Stimulated activated naive CD8-positive, alpha-beta T cell treated with anti-CD3 and anti-CD28 coated beads, Interleukin-15, Interleukin-2, amounts not matched to agents 100 U/mL and 50 U/mL, for 24 hours (primary cell): ENCODE measurements at regions not wholly inside any gene's neighbourhood (a gene's known extent, or its start where the extent isn't known, plus 50 kb on each side); places are given as distances from the start of the nearest gene placed in this dataset.

Source experiments
- ATAC-seq: fragments of 150-1000 bp; cut with Tn5 transposase; one replicate; pipeline ENCODE4 v1.10.0; 2021
- DNase-seq: peaks from one replicate; pipeline ENCODE4 v3.0.0; 2021

DNA sequence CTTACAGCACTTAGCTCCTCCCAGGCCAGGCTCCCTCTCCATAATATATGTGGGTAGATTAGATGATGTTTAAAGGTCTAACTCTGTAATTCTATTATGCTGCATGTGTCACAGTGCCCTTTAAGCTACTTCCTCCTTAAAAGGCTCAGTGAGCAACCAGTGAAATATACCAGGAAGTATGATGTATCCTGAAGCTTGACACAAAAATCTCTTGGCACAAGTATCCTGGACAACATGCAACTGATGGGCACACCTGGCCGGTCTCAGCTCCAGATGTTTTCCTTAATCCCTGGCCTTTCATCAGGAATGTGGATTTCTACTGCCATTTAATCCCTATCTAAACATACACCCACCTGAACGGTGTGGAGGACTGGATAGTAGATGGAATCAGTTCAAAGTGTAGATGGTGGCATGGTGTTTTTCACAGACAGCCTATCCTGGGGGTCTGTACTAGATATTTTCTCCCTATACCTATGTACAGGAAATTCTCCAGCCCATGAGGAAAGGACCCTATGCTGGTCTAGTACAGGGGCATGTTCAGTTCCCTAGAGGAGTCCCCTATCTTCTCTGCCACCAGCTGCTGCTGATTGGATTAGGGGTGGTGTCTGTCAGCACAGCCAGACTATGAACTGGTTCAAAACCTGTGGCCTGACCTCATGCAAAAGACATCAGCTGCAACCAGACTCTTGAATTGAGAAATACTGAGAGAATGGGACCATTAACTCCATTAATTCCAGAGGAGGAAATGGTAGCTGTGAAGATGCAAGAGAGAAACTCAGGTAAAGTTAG is 59.4 kb upstream of the CITED2 start:
- ATAC-seq (no peak), DNase-seq (no peak)

DNA sequence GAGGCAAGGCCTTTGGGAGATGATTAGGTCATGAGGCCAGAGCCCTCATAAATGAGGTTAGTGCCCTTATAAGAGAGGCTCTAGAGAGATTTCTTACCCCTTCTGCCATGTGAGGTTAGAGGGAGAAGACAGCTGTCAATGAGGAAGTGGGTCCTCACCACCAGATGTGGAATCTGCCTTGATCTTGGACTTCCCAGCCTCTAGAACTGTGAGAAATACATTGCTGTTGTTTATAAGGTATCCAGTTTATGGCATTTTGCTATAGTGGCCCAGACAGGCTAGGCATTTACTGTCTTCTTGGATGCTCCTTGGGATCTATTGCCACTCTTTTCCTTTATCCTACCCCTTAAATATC is 57.1 kb upstream of the CITED2 start:
- ATAC-seq (no peak), DNase-seq (no peak)

DNA sequence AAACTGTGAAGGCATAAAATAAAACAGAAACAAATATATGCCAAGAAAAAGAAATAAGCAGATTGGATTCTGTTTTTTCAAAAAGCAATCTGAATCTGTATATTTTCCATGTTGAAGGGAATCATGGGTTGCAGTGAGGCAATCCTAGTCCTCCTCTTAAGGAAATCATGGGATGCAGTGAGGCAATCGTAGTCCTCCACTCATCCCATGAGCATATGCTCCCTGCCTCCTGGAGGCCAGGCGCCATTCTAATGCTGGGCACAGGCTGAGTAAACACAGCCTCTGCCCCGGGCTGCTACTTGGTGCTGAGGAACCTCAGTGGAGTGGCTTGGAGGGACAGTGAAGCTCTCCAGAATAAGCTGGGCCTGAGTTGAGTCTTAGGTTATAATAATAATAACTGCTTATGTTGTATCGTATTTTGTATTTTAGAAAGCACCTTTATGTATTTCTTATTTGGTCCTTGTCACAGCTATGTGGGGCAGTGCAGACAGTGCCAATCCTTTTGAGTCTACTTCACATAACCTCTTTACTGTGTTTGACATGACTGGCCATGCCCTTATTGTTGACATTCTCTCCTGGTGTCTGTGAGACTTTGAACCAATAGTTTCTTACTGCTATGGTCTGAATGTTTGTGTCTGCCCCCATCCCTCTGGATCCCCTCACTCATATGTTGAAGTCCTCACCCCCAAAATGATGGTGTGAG is 56.6 kb upstream of the CITED2 start:
- DNase-seq: no peak
- no peak for ATAC-seq

DNA sequence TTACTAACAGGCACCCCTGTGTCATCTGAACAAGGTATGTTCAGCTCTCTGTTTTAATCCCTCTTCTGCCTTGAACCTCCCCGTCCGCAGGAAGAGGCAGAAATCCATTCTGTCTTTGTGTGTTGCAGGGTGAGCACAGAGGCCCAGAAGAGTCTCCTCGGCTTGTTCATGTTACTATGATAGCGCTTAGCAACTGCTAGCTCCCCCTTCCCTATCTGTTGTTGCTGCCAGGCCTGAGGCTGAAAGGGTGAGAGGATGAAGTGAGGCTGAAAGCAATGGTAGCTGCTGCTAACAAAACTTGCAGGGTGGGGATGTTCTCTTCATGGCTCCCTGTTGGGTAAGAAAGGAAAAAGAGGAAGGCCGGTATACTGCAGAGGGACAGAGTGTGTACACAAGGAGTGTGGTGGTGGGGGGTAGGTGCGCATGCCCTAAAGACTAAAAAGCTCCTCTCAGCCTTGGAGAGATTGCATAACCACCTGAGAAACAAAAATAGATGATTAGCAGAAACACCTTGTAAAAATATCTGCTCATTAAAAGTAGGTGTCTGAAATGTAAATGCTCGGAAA is 55.2 kb upstream of the CITED2 start:
- DNase-seq: no peak

DNA sequence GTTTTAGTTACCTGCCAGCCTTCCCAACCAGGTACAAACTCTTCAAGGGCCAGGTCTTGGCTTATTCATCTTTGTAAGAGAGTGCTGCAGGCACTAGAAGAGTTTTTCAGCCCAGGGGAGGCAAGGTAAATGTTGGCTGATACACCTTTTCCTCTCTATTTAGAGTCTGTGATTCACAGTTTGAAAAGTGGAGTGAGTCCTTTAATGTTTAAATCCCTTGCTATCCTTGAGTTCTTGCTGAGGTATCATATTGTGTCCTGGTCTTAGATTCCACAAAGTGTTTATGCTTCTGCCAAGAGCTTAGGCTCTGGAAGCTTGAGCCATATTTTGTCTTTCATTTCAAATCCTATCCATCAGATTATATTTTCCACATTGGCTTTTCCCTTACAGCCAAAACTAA is 52.8 kb upstream of the CITED2 start:
- ATAC-seq (no peak), DNase-seq (no peak)

More for the DNA sequence above, 55.2 kb upstream of the CITED2 start:
- ATAC-seq: no peak

DNA sequence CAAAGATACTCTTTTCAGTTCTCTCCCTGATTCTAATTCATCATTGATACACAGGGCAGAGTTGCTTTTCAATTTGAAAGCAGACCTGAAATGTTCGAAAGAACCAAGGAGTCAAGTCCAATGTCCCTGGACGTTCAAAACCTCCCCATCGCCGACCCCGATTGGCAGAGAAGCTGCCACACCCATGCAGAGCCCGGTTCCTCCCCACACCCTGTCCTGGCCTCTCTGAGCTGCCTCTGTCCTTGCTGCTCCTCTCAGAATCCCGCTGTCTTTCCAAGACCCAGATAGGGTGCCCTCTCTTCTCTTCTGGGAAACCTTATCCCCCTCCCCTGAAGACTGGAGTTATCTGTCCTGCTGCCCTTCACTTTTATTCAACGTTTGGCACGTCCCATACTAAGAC is 52.3 kb upstream of the CITED2 start:
- ATAC-seq: no peak

DNA sequence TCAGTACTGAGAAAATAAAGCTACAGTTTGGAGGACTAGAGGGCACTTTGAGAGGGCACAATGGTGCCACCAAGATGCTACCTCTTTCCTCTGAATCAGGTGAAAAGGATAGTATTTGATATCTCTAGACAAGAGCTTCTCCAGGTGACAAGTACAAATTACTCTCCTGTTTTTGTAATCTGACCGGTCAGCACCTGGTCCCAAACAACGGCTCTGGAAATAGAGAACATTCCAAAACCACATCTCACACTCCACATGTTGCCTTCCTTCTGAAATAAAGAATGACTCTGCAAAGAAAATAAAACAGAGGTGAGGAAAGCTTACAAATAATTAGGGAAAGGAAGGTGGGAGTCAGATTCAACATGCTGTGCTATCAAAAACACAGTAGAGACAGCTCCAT is 51.3 kb upstream of the CITED2 start:
- ATAC-seq (no peak), DNase-seq (no peak)

More for the DNA sequence above, 52.3 kb upstream of the CITED2 start:
- DNase-seq: no peak

DNA sequence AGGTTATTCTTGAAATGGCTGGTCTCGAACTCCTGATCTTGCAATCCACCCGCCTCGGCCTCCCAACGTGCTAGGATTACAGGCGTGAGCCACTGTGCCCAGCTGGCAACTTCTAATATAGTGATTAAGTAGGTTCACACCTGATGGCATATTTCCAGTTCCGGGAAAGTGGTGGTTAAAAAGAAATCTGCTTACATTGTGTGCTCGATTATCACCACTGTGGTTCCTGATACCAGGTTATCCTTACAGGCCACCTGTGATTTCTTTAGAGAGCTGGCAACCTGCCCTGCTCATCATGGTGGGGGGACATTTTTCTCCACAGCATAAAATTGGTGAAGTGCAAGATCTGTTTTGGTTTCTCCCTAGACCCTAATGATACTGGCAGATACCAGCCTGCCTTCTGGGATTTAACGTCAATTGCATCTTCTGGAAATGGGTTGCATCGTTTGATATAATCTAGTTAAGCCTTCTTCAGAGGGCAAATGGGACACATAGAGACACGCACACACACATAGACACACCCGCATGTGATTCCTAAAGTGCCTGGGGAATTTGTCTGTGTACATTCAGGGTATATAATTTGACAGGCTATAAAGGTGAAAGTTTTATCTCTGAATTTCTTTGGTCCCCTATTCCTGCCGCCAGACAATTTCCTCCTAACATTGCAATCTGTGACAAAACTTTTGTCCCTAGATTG is 49.7 kb upstream of the CITED2 start:
- no peak for DNase-seq
- no peak for ATAC-seq
